NCI-H526 (cell line): ENCODE measurements at regions not wholly inside any gene's neighbourhood (a gene's known extent, or its start where the extent isn't known, plus 50 kb on each side); places are given as distances from the start of the nearest gene placed in this dataset.
"Not testable (repeated sequence)": the region's sequence is repeated elsewhere in the genome, so short reads cannot be mapped to it uniquely, and the experiment has no call there.

Source experiments
- DNase-seq, 2 experiments: peaks; one replicate each; lab custom pipeline; 2025; lab: John Stamatoyannopoulos, UW

- no peak for DNase-seq
Observed at GRCh38 chr11:29244355-29244754, 772.5 kb downstream of the KCNA4 start.

GRCh38 chr11:29243616-29244015, 773.2 kb downstream of the KCNA4 start:
- DNase-seq, result no peak

- DNase-seq, result no peak
Observed at GRCh38 chr11:29231991-29232390, 784.8 kb downstream of the KCNA4 start.

- no peak for DNase-seq
Observed at GRCh38 chr11:29231586-29231985, 785.2 kb downstream of the KCNA4 start.

GRCh38 chr11:29227811-29228210, 789.0 kb downstream of the KCNA4 start:
- DNase-seq, result no peak

- no peak for DNase-seq
Observed at GRCh38 chr11:29224739-29225384, 792.0 kb downstream of the KCNA4 start.

- not testable (repeated sequence) for DNase-seq
Observed at GRCh38 chr11:29219531-29219930, 797.3 kb downstream of the KCNA4 start.

- no peak for DNase-seq
Observed at GRCh38 chr11:29217901-29218300, 798.9 kb downstream of the KCNA4 start.

GRCh38 chr11:29214833-29215232, 802.0 kb downstream of the KCNA4 start:
- no peak for DNase-seq

GRCh38 chr11:29211202-29211601, 805.6 kb downstream of the KCNA4 start:
- no peak for DNase-seq

GRCh38 chr11:29210426-29210825, 806.4 kb downstream of the KCNA4 start:
- no peak for DNase-seq

- DNase-seq, result no peak
Observed at GRCh38 chr11:29208117-29208516, 808.7 kb downstream of the KCNA4 start.

GRCh38 chr11:29200791-29201562, 815.9 kb downstream of the KCNA4 start:
- no peak for DNase-seq

GRCh38 chr11:29190313-29190712, 826.5 kb downstream of the KCNA4 start:
- no peak for DNase-seq

- DNase-seq, result no peak
Observed at GRCh38 chr11:29187215-29187614, 829.6 kb downstream of the KCNA4 start.

GRCh38 chr11:29184939-29185890, 831.6 kb downstream of the KCNA4 start:
- DNase-seq, result no peak

GRCh38 chr11:29183301-29183700, 833.5 kb downstream of the KCNA4 start:
- DNase-seq, result no peak

GRCh38 chr11:29173660-29174062, 843.2 kb downstream of the KCNA4 start:
- DNase-seq, result no peak

GRCh38 chr11:29171360-29171950, 845.4 kb downstream of the KCNA4 start:
- DNase-seq, result no peak

- no peak for DNase-seq
Observed at GRCh38 chr11:29166306-29166705, 850.5 kb downstream of the KCNA4 start.

- no peak for DNase-seq
Observed at GRCh38 chr11:29163231-29163630, 853.6 kb downstream of the KCNA4 start.

- DNase-seq, result no peak
Observed at GRCh38 chr11:29162491-29162890, 854.3 kb downstream of the KCNA4 start.
